ENCODE measurements at regions not wholly inside any gene's neighbourhood (a gene's known extent, or its start where the extent isn't known, plus 50 kb on each side); places are given as distances from the start of the nearest gene placed in this dataset.

DNA sequence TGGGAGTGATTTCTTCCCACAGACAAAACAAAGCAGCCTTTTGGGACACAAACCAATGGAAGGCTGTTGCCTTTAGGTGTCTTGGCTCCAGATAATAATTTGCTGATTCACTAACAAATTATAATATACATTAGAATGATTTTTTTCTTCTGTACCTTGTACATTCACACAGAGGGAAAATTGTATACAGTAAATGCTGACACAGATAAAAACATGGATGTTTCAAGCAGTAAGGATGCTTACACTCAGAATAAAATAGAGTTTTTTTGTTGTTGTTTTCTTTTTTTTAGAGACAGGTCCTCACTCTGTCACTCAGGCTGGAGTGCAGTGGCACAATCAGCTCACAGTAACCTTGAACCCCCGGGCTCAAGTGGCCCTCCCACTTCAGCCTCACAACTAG lies 109.2 kb upstream of the TRPC6 start:
- no peak for TF ChIP-seq CTCF (conservative IDR thresholded peaks at IDR 0.05)
- H3K27ac ChIP-seq: no peak overlapping the region

GRCh38 chr11:101686514-101686913 lies 102.7 kb upstream of the TRPC6 start:
- no peak for TF ChIP-seq CTCF (conservative IDR thresholded peaks at IDR 0.05)
- no peak overlapping the region for H3K27ac ChIP-seq

DNA sequence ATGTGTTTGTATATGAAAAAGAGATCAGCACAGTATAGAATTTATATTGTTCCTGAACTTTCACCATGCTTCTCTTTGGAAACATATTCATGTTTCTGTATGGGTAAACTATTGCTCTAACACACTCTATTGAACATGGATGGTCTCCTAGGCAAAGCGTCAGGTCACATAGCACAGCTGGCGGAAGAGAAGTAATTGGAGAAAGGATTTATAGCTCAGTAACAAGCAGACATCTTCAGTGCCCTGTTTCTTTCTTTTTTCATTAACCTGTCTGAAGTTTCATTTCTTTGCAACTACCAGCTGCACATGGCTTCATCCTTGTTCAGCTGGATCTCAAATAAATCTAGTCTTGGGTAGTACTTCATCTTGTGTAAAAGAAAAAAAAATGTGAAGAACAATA lies 84.4 kb upstream of the TRPC6 start:
- H3K27ac ChIP-seq: no peak overlapping the region
- no peak for TF ChIP-seq CTCF (conservative IDR thresholded peaks at IDR 0.05)

DNA sequence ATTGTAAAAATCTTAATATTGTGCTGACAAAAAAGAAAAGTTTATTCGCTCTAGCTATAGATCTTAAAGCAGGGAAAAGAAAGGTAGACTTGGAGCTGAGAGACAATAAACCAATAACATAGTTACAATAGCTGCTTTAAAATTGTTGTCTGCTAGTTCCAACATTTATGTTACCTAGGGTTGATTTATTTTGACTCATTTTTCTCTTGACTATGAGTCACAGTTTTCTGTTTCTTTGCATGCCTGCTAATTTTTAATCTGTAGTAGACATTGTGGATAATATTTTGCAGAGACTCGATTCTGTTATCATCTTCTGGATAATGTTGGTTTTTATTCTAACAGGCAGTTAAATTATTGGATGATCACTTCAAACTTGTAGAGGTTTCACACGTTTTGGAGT lies 83.1 kb upstream of the TRPC6 start:
- no peak for TF ChIP-seq CTCF (conservative IDR thresholded peaks at IDR 0.05)

DNA sequence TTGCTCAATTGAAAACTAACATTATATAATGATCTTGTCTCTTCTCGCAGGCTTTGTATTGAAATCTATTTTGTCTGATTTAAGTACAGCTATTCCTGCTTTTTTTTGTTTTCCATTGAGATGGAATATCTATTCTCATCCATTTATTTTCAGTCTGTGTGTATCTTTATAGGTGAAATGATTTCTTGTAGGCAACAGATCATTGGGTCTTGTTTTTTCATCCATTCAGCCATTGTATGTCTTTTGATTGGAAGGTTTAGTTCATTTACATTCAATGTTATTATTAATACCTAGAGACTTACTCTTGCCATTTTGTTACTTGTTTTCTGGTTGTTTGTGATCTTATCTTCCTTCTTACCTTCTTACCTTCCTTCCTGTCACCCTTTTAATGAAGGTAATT lies 77.8 kb upstream of the TRPC6 start:
- TF ChIP-seq CTCF (conservative IDR thresholded peaks at IDR 0.05): no peak

More for the DNA sequence above, 83.1 kb upstream of the TRPC6 start:
- H3K27ac ChIP-seq: no peak overlapping the region

More for the DNA sequence above, 77.8 kb upstream of the TRPC6 start:
- H3K27ac ChIP-seq: no peak overlapping the region

Data from VCaP (cell line).